ENCODE measurements at regions not wholly inside any gene's neighbourhood (a gene's known extent, or its start where the extent isn't known, plus 50 kb on each side); places are given as distances from the start of the nearest gene placed in this dataset.

DNA sequence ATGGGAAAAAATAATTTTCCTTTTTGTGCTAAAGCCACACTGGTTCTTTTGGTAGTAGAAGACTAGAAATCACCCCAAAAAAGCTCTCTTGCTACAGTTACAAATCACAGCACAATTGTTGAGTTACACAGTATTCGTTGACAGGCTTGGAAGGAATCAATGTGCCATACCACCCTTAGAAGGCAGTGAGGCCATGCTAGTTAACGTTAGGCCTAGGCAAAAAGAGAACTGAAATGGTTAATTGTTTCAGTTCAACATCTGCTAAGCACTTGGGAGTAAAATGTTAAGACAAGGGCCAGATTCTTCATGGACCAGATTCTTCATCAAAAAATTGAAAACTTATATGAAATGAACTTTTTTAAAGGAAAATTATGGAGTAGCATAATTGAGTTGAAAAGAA is 626.2 kb downstream of the UTRN start:
- no peak for TF ChIP-seq CTCF (IDR thresholded peaks at IDR 0.05; ENCODE audit: control extremely low read depth in 1 of 3, insufficient read depth in 1 of 3, low read depth in 1 of 3, low read length in 3 of 3)
- TF ChIP-seq CREB1 (IDR thresholded peaks at IDR 0.05): no peak
- TF ChIP-seq RXRA (IDR thresholded peaks at IDR 0.05; ENCODE audit: insufficient read depth, low read depth, low read length): no peak
- no peak for TF ChIP-seq YY1 (IDR thresholded peaks at IDR 0.05; ENCODE audit: low read depth, low read length)
- TF ChIP-seq POU5F1 (IDR thresholded peaks at IDR 0.05; ENCODE audit: low read depth, low read length): no peak
- TF ChIP-seq, protein P1, sequence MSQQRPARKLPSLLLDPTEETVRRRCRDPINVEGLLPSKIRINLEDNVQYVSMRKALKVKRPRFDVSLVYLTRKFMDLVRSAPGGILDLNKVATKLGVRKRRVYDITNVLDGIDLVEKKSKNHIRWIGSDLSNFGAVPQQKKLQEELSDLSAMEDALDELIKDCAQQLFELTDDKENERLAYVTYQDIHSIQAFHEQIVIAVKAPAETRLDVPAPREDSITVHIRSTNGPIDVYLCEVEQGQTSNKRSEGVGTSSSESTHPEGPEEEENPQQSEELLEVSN (IDR thresholded peaks at IDR 0.05): no peak
- no peak for TF ChIP-seq EZH2 (IDR thresholded peaks at IDR 0.05; ENCODE audit: low read depth, low read length, severe bottlenecking)

Data from H1 (cell line).